SK-N-MC (cell line): ENCODE measurements at regions not wholly inside any gene's neighbourhood (a gene's known extent, or its start where the extent isn't known, plus 50 kb on each side); places are given as distances from the start of the nearest gene placed in this dataset.
"Not testable (repeated sequence)": the region's sequence is repeated elsewhere in the genome, so short reads cannot be mapped to it uniquely, and the experiment has no call there.

Source experiments
- DNase-seq: peaks from one replicate; pipeline ENCODE4 v3.0.0-alpha.2; 2011; ENCODE audit warnings: low read depth, low spot score
- H3K27ac ChIP-seq: fragments of 200-600 bp; sonication (generic); 2 replicates; pipeline ENCODE4 v1.5.1; 2016; ENCODE audit warnings: mixed run types
- H3K36me3 ChIP-seq: fragments of 200-600 bp; sonication (generic); 2 replicates; pipeline ENCODE4 v1.6.1; 2017; ENCODE audit warnings: antibody characterized with exemption, low read length, mixed read lengths; ENCODE audit not compliant: insufficient read depth
- H3K4me3 ChIP-seq: fragments of 200-600 bp; sonication (generic); 2 replicates; pipeline ENCODE4 v1.5.1; 2016
- H3K9ac ChIP-seq: fragments of 200-600 bp; sonication (generic); 2 replicates; pipeline ENCODE4 v1.8.0; 2017; ENCODE audit warnings: mixed run types, mixed read lengths; ENCODE audit not compliant: insufficient read length
- H3K9me3 ChIP-seq: fragments of 200-600 bp; sonication (generic); 2 replicates; pipeline ENCODE4 v1.6.1; 2017; ENCODE audit warnings: low read depth, mild to moderate bottlenecking, antibody characterized with exemption, low read length, moderate library complexity, mixed read lengths
- EZH2 ChIP-seq: fragments of 200-600 bp; sonication (generic); IDR thresholded peaks from one replicate; pipeline ENCODE4 v1.6.1; 2017; ENCODE audit warnings: antibody characterized with exemption
- FOXP2 ChIP-seq: optimal IDR thresholded peaks from 2 replicates; pipeline ENCODE3; 2011; ENCODE audit warnings: mild to moderate bottlenecking, moderate library complexity; ENCODE audit not compliant: insufficient read depth; ENCODE audit errors: extremely low read length, control extremely low read depth
- POLR2AphosphoS5 ChIP-seq: IDR thresholded peaks from 2 replicates; pipeline ENCODE4 v1.6.1; 2012; ENCODE audit warnings: mild to moderate bottlenecking, low read depth, low read length, borderline replicate concordance

GRCh38 chr4:115456231-115456630 lies 342.8 kb upstream of the NDST4 start:
- Histone ChIP-seq H3K36me3 (no peaks in the 10 kb centered on the region), H3K27ac (no peak overlapping the region), H3K9me3 (no peaks in the 10 kb centered on the region), H3K4me3 (no peak overlapping the region), H3K9ac (no peak overlapping the region)
- TF ChIP-seq FOXP2 (no peak), POLR2AphosphoS5 (no peak), EZH2 (no peak)
- DNase-seq = no peak

DNA sequence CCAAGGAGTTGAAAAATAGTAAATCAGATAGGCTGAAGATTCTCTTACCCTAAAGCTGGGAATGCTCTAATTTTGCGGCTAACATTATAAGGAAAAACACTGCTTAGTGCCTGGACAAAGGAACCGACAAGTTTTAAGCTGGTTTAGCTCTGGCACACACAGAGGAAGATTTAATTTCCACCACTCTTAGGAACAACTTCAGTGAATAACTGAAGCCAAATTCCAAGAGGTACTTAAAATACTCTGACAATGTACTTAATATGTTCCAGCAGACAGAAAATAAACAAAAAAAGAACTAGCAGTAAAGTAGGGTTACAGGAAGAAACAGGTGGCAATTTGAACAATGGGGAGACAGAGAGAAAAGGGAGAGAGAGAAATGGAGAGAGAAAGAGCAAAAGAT lies 340.8 kb upstream of the NDST4 start:
- H3K4me3 ChIP-seq = no peak overlapping the region
- H3K9ac ChIP-seq = no peak overlapping the region
- no peak for DNase-seq
- no peaks in the 10 kb centered on the region for H3K9me3 ChIP-seq
- H3K36me3 ChIP-seq = no peaks in the 10 kb centered on the region
- TF ChIP-seq EZH2 (no peak), POLR2AphosphoS5 (no peak), FOXP2 (no peak)
- H3K27ac ChIP-seq = no peak overlapping the region

DNA sequence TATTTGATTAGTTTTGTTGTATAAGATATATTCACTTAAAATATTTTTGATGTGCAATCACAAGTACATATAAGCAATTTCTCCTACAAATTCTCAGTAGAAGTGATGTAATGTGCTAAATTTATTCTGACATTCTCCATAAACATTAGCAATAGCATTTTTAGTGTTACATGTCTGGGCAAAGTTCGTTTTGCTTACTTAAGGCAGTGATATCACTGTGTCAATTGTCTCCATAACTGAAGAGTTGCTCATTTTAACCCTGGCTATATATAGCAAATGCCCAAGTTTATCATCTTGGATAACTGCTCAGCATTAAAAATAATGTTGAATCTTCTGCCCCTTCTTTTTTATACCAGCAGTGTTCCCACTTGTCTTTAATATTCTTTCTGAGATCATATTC lies 340.0 kb upstream of the NDST4 start:
- no peak overlapping the region for H3K4me3 ChIP-seq
- no peak for DNase-seq
- no peaks in the 10 kb centered on the region for H3K9me3 ChIP-seq
- TF ChIP-seq POLR2AphosphoS5 = no peak
- TF ChIP-seq EZH2 = no peak
- no peak for TF ChIP-seq FOXP2
- H3K9ac ChIP-seq = no peak overlapping the region
- H3K27ac ChIP-seq = no peak overlapping the region
- no peaks in the 10 kb centered on the region for H3K36me3 ChIP-seq

- not testable (repeated sequence) for DNase-seq, H3K9ac ChIP-seq, H3K4me3 ChIP-seq, H3K27ac ChIP-seq, H3K36me3 ChIP-seq, H3K9me3 ChIP-seq
These were observed 338.8 kb upstream of the NDST4 start for GRCh38 chr4:115452229-115452628.

DNA sequence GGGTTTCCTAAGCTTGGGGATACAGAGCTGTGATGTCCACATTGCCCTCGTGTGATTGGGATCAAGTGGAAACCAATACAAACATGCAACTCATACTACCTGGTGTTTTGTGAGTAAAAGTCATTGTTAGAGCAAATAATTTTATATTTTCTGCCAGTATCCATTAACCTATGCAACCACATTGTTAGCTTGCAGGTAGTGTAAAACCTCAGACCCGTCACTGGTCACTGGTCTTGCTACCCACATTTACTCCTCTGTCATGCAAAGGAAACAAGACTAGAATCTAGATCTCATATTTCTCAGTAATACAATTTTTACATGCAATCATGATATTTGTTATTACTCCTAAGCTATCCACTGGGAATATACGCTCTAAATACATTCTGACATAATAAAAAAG lies 324.3 kb upstream of the NDST4 start:
- Histone ChIP-seq H3K4me3 (no peak overlapping the region), H3K27ac (no peak overlapping the region), H3K36me3 (no peaks in the 10 kb centered on the region), H3K9ac (no peak overlapping the region), H3K9me3 (no peaks in the 10 kb centered on the region)
- DNase-seq = no peak
- TF ChIP-seq FOXP2 (no peak), EZH2 (no peak), POLR2AphosphoS5 (no peak)

- no peak overlapping the region for H3K27ac ChIP-seq
- TF ChIP-seq FOXP2 = no peak
- no peak for TF ChIP-seq POLR2AphosphoS5
- no peak for TF ChIP-seq EZH2
- no peak for DNase-seq
- H3K36me3 ChIP-seq = no peaks in the 10 kb centered on the region
- H3K9me3 ChIP-seq = no peaks in the 10 kb centered on the region
- no peak overlapping the region for H3K9ac ChIP-seq
- H3K4me3 ChIP-seq = no peak overlapping the region
These were observed 320.1 kb upstream of the NDST4 start for GRCh38 chr4:115433491-115433890.

GRCh38 chr4:115430024-115430423 lies 316.6 kb upstream of the NDST4 start:
- TF ChIP-seq FOXP2 = no peak
- TF ChIP-seq EZH2 = no peak
- no peak for TF ChIP-seq POLR2AphosphoS5
- no peak for DNase-seq

GRCh38 chr4:115428455-115428854 lies 315.0 kb upstream of the NDST4 start:
- Histone ChIP-seq H3K4me3 (no peak overlapping the region), H3K9ac (no peak overlapping the region), H3K27ac (no peak overlapping the region), H3K36me3 (no peaks in the 10 kb centered on the region), H3K9me3 (no peaks in the 10 kb centered on the region)
- TF ChIP-seq EZH2 (no peak), FOXP2 (no peak), POLR2AphosphoS5 (no peak)
- no peak for DNase-seq

More at GRCh38 chr4:115430024-115430423, 316.6 kb upstream of the NDST4 start:
- Histone ChIP-seq H3K4me3 (no peak overlapping the region), H3K36me3 (no peaks in the 10 kb centered on the region), H3K9me3 (no peaks in the 10 kb centered on the region), H3K27ac (no peak overlapping the region), H3K9ac (no peak overlapping the region)

GRCh38 chr4:115424852-115425251 lies 311.4 kb upstream of the NDST4 start:
- no peak overlapping the region for H3K9ac ChIP-seq
- no peak for DNase-seq
- no peaks in the 10 kb centered on the region; the same call in 1 of the 2 replicates for H3K9me3 ChIP-seq
- H3K36me3 ChIP-seq = no peaks in the 10 kb centered on the region
- no peak for TF ChIP-seq POLR2AphosphoS5
- no peak for TF ChIP-seq FOXP2
- no peak for TF ChIP-seq EZH2
- no peak overlapping the region for H3K27ac ChIP-seq
- no peak overlapping the region for H3K4me3 ChIP-seq
